Trophoblast cell (in vitro differentiated cells and primary cell): ENCODE measurements at regions not wholly inside any gene's neighbourhood (a gene's known extent, or its start where the extent isn't known, plus 50 kb on each side); places are given as distances from the start of the nearest gene placed in this dataset.

Experiments
- DNase-seq, 2 donors: peaks; one replicate each; pipeline ENCODE4 v3.0.0-alpha.2; 2016
- H2AFZ ChIP-seq: 2 replicates; pipeline ENCODE4 v1.6.1; 2013; ENCODE audit warnings: low read length, moderate library complexity, mild to moderate bottlenecking; ENCODE audit not compliant: insufficient read depth, poor library complexity
- H2AK5ac ChIP-seq: 2 replicates; pipeline ENCODE4 v1.6.1; 2013; ENCODE audit warnings: mild to moderate bottlenecking, low read length
- H2BK120ac ChIP-seq: 2 replicates; pipeline ENCODE4 v1.6.1; 2013; ENCODE audit warnings: low read length, mild to moderate bottlenecking, moderate library complexity; ENCODE audit not compliant: insufficient read depth, poor library complexity
- H2BK12ac ChIP-seq: 2 replicates; pipeline ENCODE4 v1.6.1; 2013; ENCODE audit warnings: mild to moderate bottlenecking, low read length, moderate library complexity
- H2BK5ac ChIP-seq: 2 replicates; pipeline ENCODE4 v1.6.1; 2013; ENCODE audit warnings: low read length, low read depth, moderate library complexity, mild to moderate bottlenecking; ENCODE audit not compliant: poor library complexity
- H3K14ac ChIP-seq: 2 replicates; pipeline ENCODE4 v1.6.1; 2013; ENCODE audit warnings: mild to moderate bottlenecking, low read length
- H3K18ac ChIP-seq: 2 replicates; pipeline ENCODE4 v1.6.1; 2013; ENCODE audit warnings: mild to moderate bottlenecking, low read length
- H3K23ac ChIP-seq: 2 replicates; pipeline ENCODE4 v1.6.1; 2013; ENCODE audit warnings: low read length
- H3K27ac ChIP-seq: 2 replicates; pipeline ENCODE4 v1.5.1; 2013; ENCODE audit warnings: low read depth, mild to moderate bottlenecking, inconsistent platforms, low read length, moderate library complexity
- H3K27me3 ChIP-seq: 2 replicates; pipeline ENCODE4 v1.6.1; 2013; ENCODE audit warnings: inconsistent platforms, mild to moderate bottlenecking, low read length, moderate library complexity; ENCODE audit not compliant: insufficient read depth
- H3K36me3 ChIP-seq, 2 experiments: 1 replicate in 1 of 2; 2 replicates in 1 of 2; pipeline ENCODE4 v1.6.1; 2013; ENCODE audit warnings: low read length in 2 of 2, mild to moderate bottlenecking in 2 of 2, moderate library complexity in 1 of 2; ENCODE audit not compliant: insufficient read depth in 2 of 2, control insufficient read depth in 1 of 2
- H3K4ac ChIP-seq: 2 replicates; pipeline ENCODE4 v1.6.1; 2013; ENCODE audit warnings: low read depth, mild to moderate bottlenecking, low read length, moderate library complexity
- H3K4me1 ChIP-seq, 2 experiments: 1 replicate in 1 of 2; 2 replicates in 1 of 2; pipeline ENCODE4 v1.6.1; 2013; ENCODE audit warnings: low read length in 2 of 2, mild to moderate bottlenecking in 2 of 2, moderate library complexity in 1 of 2; ENCODE audit not compliant: insufficient read depth in 2 of 2, control insufficient read depth in 1 of 2
- H3K4me2 ChIP-seq: 2 replicates; pipeline ENCODE4 v1.6.1; 2013; ENCODE audit warnings: inconsistent platforms, mild to moderate bottlenecking, low read length, moderate library complexity
- H3K4me3 ChIP-seq: 2 replicates; pipeline ENCODE4 v1.5.1; 2013; ENCODE audit warnings: mild to moderate bottlenecking, low read depth, low read length, inconsistent platforms
- H3K79me1 ChIP-seq: one replicate; pipeline ENCODE4 v1.6.1; 2013; ENCODE audit warnings: low read length
- H3K79me2 ChIP-seq: 2 replicates; pipeline ENCODE4 v1.6.1; 2013; ENCODE audit warnings: low read length, mild to moderate bottlenecking; ENCODE audit not compliant: control insufficient read depth, insufficient read depth, poor library complexity
- H3K9ac ChIP-seq: 2 replicates; pipeline ENCODE4 v1.6.1; 2013; ENCODE audit warnings: mild to moderate bottlenecking, low read length
- H3K9me3 ChIP-seq: 2 replicates; pipeline ENCODE4 v1.6.1; 2013; ENCODE audit warnings: low read depth, mild to moderate bottlenecking, control low read depth, inconsistent platforms, low read length; ENCODE audit not compliant: insufficient read depth
- H4K12ac ChIP-seq: 2 replicates; pipeline ENCODE4 v1.6.1; 2013; ENCODE audit warnings: low read depth, mild to moderate bottlenecking, low read length, moderate library complexity
- H4K8ac ChIP-seq: 2 replicates; pipeline ENCODE4 v1.6.1; 2013; ENCODE audit warnings: low read depth, mild to moderate bottlenecking, low read length, moderate library complexity
- H4K91ac ChIP-seq: one replicate; pipeline ENCODE4 v1.6.1; 2013; ENCODE audit warnings: low read depth, mild to moderate bottlenecking, low read length, moderate library complexity
- WGBS: extraction: QIAGEN DNeasy Blood & Tissue Kit; methylation state at CpG from one replicate; pipeline ENCODE4 v1.1.7; 2013; ENCODE audit warnings: missing lambda C conversion rate; ENCODE audit not compliant: insufficient read length, insufficient coverage; ENCODE audit errors: extremely low coverage; 5-methylcytosine and 5-hydroxymethylcytosine counted together

DNA sequence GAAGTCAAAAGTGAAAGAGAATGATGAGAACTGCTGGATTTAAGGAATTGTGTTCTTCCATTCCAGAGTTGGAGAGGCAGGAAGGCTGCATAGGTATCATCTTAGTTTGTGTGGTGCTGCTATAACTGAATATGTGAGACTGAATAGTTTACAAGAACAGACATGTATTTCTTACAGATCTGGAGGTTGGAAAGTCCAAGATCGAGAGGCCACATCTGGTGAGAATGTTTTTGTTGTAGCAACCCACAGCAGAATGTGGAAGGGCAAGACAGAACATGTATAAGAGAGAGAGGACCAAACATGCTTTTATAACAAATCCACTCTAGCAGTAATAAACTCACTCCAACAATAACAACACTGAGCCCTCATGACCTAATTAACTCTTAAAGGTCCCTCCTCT, 408.6 kb downstream of the FAM47B start:
- H4K91ac ChIP-seq: no peak overlapping the region
- DNase-seq: no peak
- H3K4me1 ChIP-seq: no peaks in the 10 kb centered on the region
- H4K12ac ChIP-seq: no peak overlapping the region
- no peaks in the 10 kb centered on the region for H3K36me3 ChIP-seq
- H3K9ac ChIP-seq: no peak overlapping the region
- no peaks in the 10 kb centered on the region for H3K9me3 ChIP-seq
- no peak overlapping the region for H3K14ac ChIP-seq
- H2BK12ac ChIP-seq: no peak overlapping the region
- H3K79me2 ChIP-seq: no peaks in the 10 kb centered on the region
- no CpG with 5 or more reads among the region's 1 CpG for WGBS
- H3K18ac ChIP-seq: no peak overlapping the region
- no peak overlapping the region for H2BK120ac ChIP-seq
- H3K23ac ChIP-seq: no peak overlapping the region
- no peak overlapping the region for H2AK5ac ChIP-seq
- no peak overlapping the region for H3K27ac ChIP-seq
- no peak overlapping the region for H4K8ac ChIP-seq
- H3K4ac ChIP-seq: no peak overlapping the region
- no peak overlapping the region for H3K4me2 ChIP-seq
- no peak overlapping the region for H3K4me3 ChIP-seq
- no peak overlapping the region for H2BK5ac ChIP-seq
- H3K79me1 ChIP-seq: no peaks in the 10 kb centered on the region
- H3K27me3 ChIP-seq: no peaks in the 10 kb centered on the region
- no peak overlapping the region for H2AFZ ChIP-seq

DNA sequence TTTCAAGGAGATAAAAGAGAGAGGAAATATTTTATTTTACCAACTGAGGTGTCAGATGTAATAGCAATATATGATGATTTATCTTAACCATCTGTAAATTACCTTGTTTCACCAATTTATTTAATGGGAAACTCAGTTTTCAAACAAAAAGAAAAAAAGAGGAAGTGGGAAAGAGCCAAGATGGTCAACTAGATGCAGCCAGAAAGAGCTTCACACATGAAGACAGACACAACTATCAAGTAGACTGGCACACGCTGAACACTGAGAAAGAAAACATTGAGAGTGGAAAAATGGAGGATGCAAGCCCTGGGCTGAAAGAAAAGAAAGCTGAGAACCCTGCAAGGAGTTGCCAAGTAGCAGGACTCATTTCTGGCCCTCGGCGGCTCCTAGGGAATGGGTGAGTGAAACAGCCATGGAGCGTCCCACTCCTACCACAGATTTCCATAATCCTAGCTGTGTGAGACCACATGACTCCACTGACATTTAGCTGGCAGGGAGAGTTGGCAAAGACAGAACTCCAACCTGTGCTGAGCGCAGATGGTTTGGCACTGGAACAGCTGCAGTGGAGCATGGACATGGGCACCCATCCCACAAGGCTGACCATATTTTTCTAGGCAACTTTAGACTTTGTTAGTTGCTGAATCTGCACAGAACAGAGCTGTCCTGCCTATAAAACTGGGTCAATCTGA, 409.3 kb downstream of the FAM47B start:
- Histone ChIP-seq H3K36me3 (no peaks in the 10 kb centered on the region), H2BK12ac (no peak overlapping the region), H3K4ac (no peak overlapping the region), H3K18ac (no peak overlapping the region), H2AK5ac (no peak overlapping the region), H3K79me1 (no peaks in the 10 kb centered on the region), H3K4me2 (no peak overlapping the region), H2BK120ac (no peak overlapping the region), H3K14ac (no peak overlapping the region), H3K4me1 (no peaks in the 10 kb centered on the region), H3K79me2 (no peaks in the 10 kb centered on the region), H2AFZ (no peak overlapping the region), H3K4me3 (no peak overlapping the region), H3K9ac (no peak overlapping the region), H4K8ac (no peak overlapping the region), H3K9me3 (no peaks in the 10 kb centered on the region), H3K23ac (no peak overlapping the region), H3K27me3 (no peaks in the 10 kb centered on the region), H2BK5ac (no peak overlapping the region), H4K12ac (no peak overlapping the region), H3K27ac (no peak overlapping the region), H4K91ac (no peak overlapping the region)
- no peak for DNase-seq
- WGBS: no CpG with 5 or more reads among the region's 5 CpGs

DNA sequence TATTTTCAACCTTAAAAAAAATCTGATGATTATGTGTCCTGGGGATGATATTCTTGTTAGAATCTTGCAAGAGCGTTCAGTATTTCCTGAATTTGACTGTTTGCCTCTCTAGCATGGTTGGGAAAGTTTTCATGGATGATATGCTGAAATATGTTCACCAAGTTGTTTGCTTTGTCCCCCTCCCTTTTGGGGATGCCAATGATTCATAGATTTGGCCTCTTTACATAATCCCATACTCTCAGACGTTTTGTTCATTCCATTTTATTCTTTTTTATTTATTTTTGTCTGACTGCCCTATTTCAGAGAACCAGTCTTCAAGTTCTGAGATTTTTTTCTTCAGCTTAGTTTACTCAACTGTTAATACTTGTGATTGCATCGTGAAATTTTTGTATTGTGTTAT, 415.1 kb downstream of the FAM47B start:
- H4K8ac ChIP-seq: no peak overlapping the region
- no peaks in the 10 kb centered on the region for H3K9me3 ChIP-seq
- DNase-seq: no peak
- no peaks in the 10 kb centered on the region for H3K79me1 ChIP-seq
- H2BK5ac ChIP-seq: no peak overlapping the region
- H3K18ac ChIP-seq: no peak overlapping the region
- no CpG with 5 or more reads among the region's 3 CpGs for WGBS
- no peaks in the 10 kb centered on the region for H3K36me3 ChIP-seq
- H2BK120ac ChIP-seq: no peak overlapping the region
- no peaks in the 10 kb centered on the region for H3K79me2 ChIP-seq
- no peak overlapping the region for H4K91ac ChIP-seq
- H3K4me3 ChIP-seq: no peak overlapping the region
- no peak overlapping the region for H4K12ac ChIP-seq
- H3K4ac ChIP-seq: no peak overlapping the region
- H3K4me1 ChIP-seq: peaks cover 3 to 7% of the 10 kb centered on the region in 2 experiments
- no peak overlapping the region for H2AFZ ChIP-seq
- H3K14ac ChIP-seq: no peak overlapping the region
- no peak overlapping the region for H3K23ac ChIP-seq
- H3K27ac ChIP-seq: no peak overlapping the region
- H3K9ac ChIP-seq: no peak overlapping the region
- H3K27me3 ChIP-seq: no peaks in the 10 kb centered on the region
- H2BK12ac ChIP-seq: no peak overlapping the region
- H3K4me2 ChIP-seq: no peak overlapping the region
- no peak overlapping the region for H2AK5ac ChIP-seq

DNA sequence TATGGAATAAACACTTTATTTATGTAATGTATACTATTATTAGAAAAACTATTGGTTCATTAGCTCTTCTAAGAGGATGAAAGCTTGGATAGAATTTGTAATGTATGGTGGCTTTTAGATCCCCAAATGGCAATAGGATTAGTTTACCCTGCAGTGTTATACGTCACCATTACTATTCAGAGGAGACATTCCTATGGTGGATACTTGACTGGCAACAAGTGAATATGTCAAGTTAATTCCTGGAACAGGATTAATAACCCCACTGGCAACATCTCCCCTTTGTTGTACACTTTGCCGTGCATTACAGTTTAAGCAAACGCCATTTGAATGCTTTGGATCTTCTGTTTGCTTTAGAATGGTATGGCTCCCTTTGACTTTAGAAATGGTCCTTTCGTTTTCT, 420.3 kb downstream of the FAM47B start:
- no peak for DNase-seq
- no CpG with 5 or more reads among the region's 4 CpGs for WGBS
- no peak overlapping the region for H4K8ac ChIP-seq

More for the DNA sequence above, 420.3 kb downstream of the FAM47B start:
- no peaks in the 10 kb centered on the region for H3K27me3 ChIP-seq
- H3K4me2 ChIP-seq: no peak overlapping the region
- no peak overlapping the region for H3K18ac ChIP-seq
- H3K79me1 ChIP-seq: no peaks in the 10 kb centered on the region
- H2BK12ac ChIP-seq: no peak overlapping the region
- no peak overlapping the region for H2AFZ ChIP-seq
- no peak overlapping the region for H3K27ac ChIP-seq
- no peaks in the 10 kb centered on the region for H3K36me3 ChIP-seq
- no peak overlapping the region for H3K14ac ChIP-seq
- peaks cover 3 to 7% of the 10 kb centered on the region in 2 experiments for H3K4me1 ChIP-seq
- no peak overlapping the region for H2AK5ac ChIP-seq
- no peak overlapping the region for H4K12ac ChIP-seq
- H3K23ac ChIP-seq: no peak overlapping the region
- H3K9me3 ChIP-seq: no peaks in the 10 kb centered on the region
- H3K4ac ChIP-seq: no peak overlapping the region
- no peak overlapping the region for H2BK120ac ChIP-seq
- no peak overlapping the region for H4K91ac ChIP-seq
- H3K9ac ChIP-seq: no peak overlapping the region
- H3K4me3 ChIP-seq: no peak overlapping the region
- no peaks in the 10 kb centered on the region for H3K79me2 ChIP-seq
- no peak overlapping the region for H2BK5ac ChIP-seq
